ENCODE measurements at regions not wholly inside any gene's neighbourhood (a gene's known extent, or its start where the extent isn't known, plus 50 kb on each side); places are given as distances from the start of the nearest gene placed in this dataset.

GRCh38 chr13:61128850-61129645 lies 286.6 kb downstream of the PCDH20 start:
- Mint-ChIP-seq H3K9me3 (ENCODE audit: low read depth, unreplicated experiment) (no peaks in the 10 kb centered on the region), H3K27ac (ENCODE audit: unreplicated experiment) (no peak overlapping the region)
- no TSS peak for BruUV-seq (replicated peaks)

GRCh38 chr13:61123538-61124289 lies 291.9 kb downstream of the PCDH20 start:
- no peak overlapping the region for H3K4me3 Mint-ChIP-seq (ENCODE audit: low read depth, unreplicated experiment)
- CTCF ChIA-PET = no interaction called here
- no peak for TF ChIP-seq CTCF (IDR thresholded peaks at IDR 0.05; ENCODE audit: unreplicated experiment)
- intact Hi-C loops (cut with micrococcal nuclease; ENCODE audit: unreplicated experiment) = no loop called here
- BruUV-seq (replicated peaks) = no TSS peak
- H3K36me3 Mint-ChIP-seq (ENCODE audit: insufficient read depth, unreplicated experiment) = no peaks in the 10 kb centered on the region
- no peak for DNase-seq
- H3K4me1 Mint-ChIP-seq (ENCODE audit: low read depth, unreplicated experiment) = no peaks in the 10 kb centered on the region
- H3K27ac Mint-ChIP-seq (ENCODE audit: unreplicated experiment) = no peak overlapping the region
- peaks cover 4% of the 10 kb centered on the region for H3K9me3 Mint-ChIP-seq (ENCODE audit: low read depth, unreplicated experiment)
- no peaks in the 10 kb centered on the region for H3K27me3 Mint-ChIP-seq (ENCODE audit: unreplicated experiment)

More at GRCh38 chr13:61128850-61129645, 286.6 kb downstream of the PCDH20 start:
- TF ChIP-seq CTCF (IDR thresholded peaks at IDR 0.05; ENCODE audit: unreplicated experiment) = no peak
- intact Hi-C loops (cut with micrococcal nuclease; ENCODE audit: unreplicated experiment) = no loop called here
- CTCF ChIA-PET = no interaction called here
- no peaks in the 10 kb centered on the region for H3K4me1 Mint-ChIP-seq (ENCODE audit: low read depth, unreplicated experiment)
- no peaks in the 10 kb centered on the region for H3K36me3 Mint-ChIP-seq (ENCODE audit: insufficient read depth, unreplicated experiment)
- H3K4me3 Mint-ChIP-seq (ENCODE audit: low read depth, unreplicated experiment) = no peak overlapping the region
- no peak for DNase-seq
- H3K27me3 Mint-ChIP-seq (ENCODE audit: unreplicated experiment) = no peaks in the 10 kb centered on the region

- Mint-ChIP-seq H3K27ac (ENCODE audit: unreplicated experiment) (no peak overlapping the region), H3K9me3 (ENCODE audit: low read depth, unreplicated experiment) (no peaks in the 10 kb centered on the region), H3K4me1 (ENCODE audit: low read depth, unreplicated experiment) (no peaks in the 10 kb centered on the region), H3K4me3 (ENCODE audit: low read depth, unreplicated experiment) (no peak overlapping the region), H3K27me3 (ENCODE audit: unreplicated experiment) (no peaks in the 10 kb centered on the region), H3K36me3 (ENCODE audit: insufficient read depth, unreplicated experiment) (no peaks in the 10 kb centered on the region)
- TF ChIP-seq CTCF (IDR thresholded peaks at IDR 0.05; ENCODE audit: unreplicated experiment) = no peak
- no peak for DNase-seq
- BruUV-seq (replicated peaks) = no TSS peak
- intact Hi-C loops (cut with micrococcal nuclease; ENCODE audit: unreplicated experiment) = no loop called here
- CTCF ChIA-PET = no interaction called here
These were observed 302.4 kb downstream of the PCDH20 start for GRCh38 chr13:61113140-61113658.

- intact Hi-C loops (cut with micrococcal nuclease; ENCODE audit: unreplicated experiment) = no loop called here
- no peaks in the 10 kb centered on the region for H3K36me3 Mint-ChIP-seq (ENCODE audit: insufficient read depth, unreplicated experiment)
- H3K27ac Mint-ChIP-seq (ENCODE audit: unreplicated experiment) = no peak overlapping the region
- no peaks in the 10 kb centered on the region for H3K27me3 Mint-ChIP-seq (ENCODE audit: unreplicated experiment)
- TF ChIP-seq CTCF (IDR thresholded peaks at IDR 0.05; ENCODE audit: unreplicated experiment) = no peak
- no peaks in the 10 kb centered on the region for H3K9me3 Mint-ChIP-seq (ENCODE audit: low read depth, unreplicated experiment)
- DNase-seq = no peak
- no TSS peak for BruUV-seq (replicated peaks)
- H3K4me3 Mint-ChIP-seq (ENCODE audit: low read depth, unreplicated experiment) = no peak overlapping the region
- H3K4me1 Mint-ChIP-seq (ENCODE audit: low read depth, unreplicated experiment) = no peaks in the 10 kb centered on the region
- CTCF ChIA-PET = no interaction called here
These were observed 304.1 kb downstream of the PCDH20 start for GRCh38 chr13:61111529-61111928.

All from Calu3 (cell line).